Small intestine (tissue), 7 donors: ENCODE measurements at regions not wholly inside any gene's neighbourhood (a gene's known extent, or its start where the extent isn't known, plus 50 kb on each side); places are given as distances from the start of the nearest gene placed in this dataset.

ENCODE experiments used
- DNase-seq, 2 donors: peaks; one replicate each; pipeline versions ENCODE4 v3.0.0 to v3.0.0-alpha.2; 2013
- FAIRE-seq: peaks from 2 replicates; lab custom pipeline; 2012; peaks lifted over from hg19 to GRCh38; lab: Jason Lieb, UNC
- H3K27ac ChIP-seq, 3 donors: one replicate each; pipeline ENCODE4 v1.5.1; 2013; ENCODE audit warnings: low read length in 2 of 3, mild to moderate bottlenecking in 2 of 3, control low read depth in 1 of 3, inconsistent platforms in 1 of 3, low read depth in 1 of 3, moderate library complexity in 1 of 3
- H3K27me3 ChIP-seq, 3 donors: one replicate each; pipeline ENCODE4 v1.6.1; 2013; ENCODE audit warnings: low read length in 3 of 3, inconsistent platforms in 1 of 3; ENCODE audit not compliant: control insufficient read depth in 3 of 3, insufficient read depth in 3 of 3
- H3K36me3 ChIP-seq, 3 donors: one replicate each; pipeline ENCODE4 v1.6.1; 2013; ENCODE audit warnings: low read length in 3 of 3, inconsistent platforms in 1 of 3, low read depth in 1 of 3, mild to moderate bottlenecking in 1 of 3, moderate library complexity in 1 of 3; ENCODE audit not compliant: control insufficient read depth in 3 of 3, insufficient read depth in 2 of 3
- H3K4me1 ChIP-seq, 3 donors: one replicate each; pipeline ENCODE4 v1.6.1; 2013; ENCODE audit warnings: low read length in 2 of 3, inconsistent platforms in 1 of 3, low read depth in 1 of 3, mild to moderate bottlenecking in 1 of 3, moderate library complexity in 1 of 3; ENCODE audit not compliant: control insufficient read depth in 3 of 3, insufficient read depth in 2 of 3
- H3K4me3 ChIP-seq, 3 donors: one replicate each; pipeline ENCODE4 v1.5.1; 2013; ENCODE audit warnings: low read length in 3 of 3, control low read depth in 1 of 3, inconsistent platforms in 1 of 3, low read depth in 1 of 3, mild to moderate bottlenecking in 1 of 3, moderate library complexity in 1 of 3
- H3K9me3 ChIP-seq, 2 donors: one replicate each; pipeline ENCODE4 v1.6.1; 2013; ENCODE audit warnings: low read depth in 1 of 2, low read length in 1 of 2; ENCODE audit not compliant: control insufficient read depth in 2 of 2, insufficient read depth in 1 of 2
- WGBS, 3 donors: extraction: QIAGEN DNeasy Blood & Tissue Kit; methylation state at CpG; one replicate each; pipeline ENCODE4 v1.1.7; 2013; 5-methylcytosine and 5-hydroxymethylcytosine counted together
- donor health status: healthy with polysubstance abuse.
- donor health status: control.
- donor health status: control.
- donor health status: Bipolar disorder and iron deficiency.
- donor health status: healthy.

DNA sequence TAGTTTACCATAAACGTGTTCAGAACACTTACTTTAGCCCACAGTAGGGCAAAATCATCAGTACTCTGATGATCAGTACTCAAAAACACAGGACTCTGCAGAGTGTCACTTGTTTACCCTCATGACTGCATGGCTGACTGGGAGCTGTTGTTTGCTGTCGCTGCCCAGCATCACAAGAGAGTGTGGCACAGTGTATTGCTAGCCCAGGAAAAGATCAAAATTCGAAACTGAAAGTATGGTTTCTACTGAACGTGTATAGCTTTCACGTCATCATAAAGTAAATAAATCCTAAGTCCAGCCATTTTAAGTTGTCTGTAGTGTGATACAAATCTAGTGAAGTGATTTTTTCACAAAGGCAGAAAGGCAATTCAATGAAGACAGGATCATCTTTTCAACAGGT is 184.6 kb downstream of the RAMP3 start:
- H3K27me3 ChIP-seq, result no peaks in the 10 kb centered on the region
- peak; percentile 2 to 35 for DNase-seq
- 10 to 36% (median 21%) methylated on average over 5 of the region's 5 CpGs for WGBS, 3 donors
- H3K27ac ChIP-seq, result no peak overlapping the region
- no peaks in the 10 kb centered on the region for H3K4me1 ChIP-seq
- no peaks in the 10 kb centered on the region for H3K9me3 ChIP-seq
- no peaks in the 10 kb centered on the region for H3K36me3 ChIP-seq
- H3K4me3 ChIP-seq, result no peak overlapping the region
- FAIRE-seq, result no peak

DNA sequence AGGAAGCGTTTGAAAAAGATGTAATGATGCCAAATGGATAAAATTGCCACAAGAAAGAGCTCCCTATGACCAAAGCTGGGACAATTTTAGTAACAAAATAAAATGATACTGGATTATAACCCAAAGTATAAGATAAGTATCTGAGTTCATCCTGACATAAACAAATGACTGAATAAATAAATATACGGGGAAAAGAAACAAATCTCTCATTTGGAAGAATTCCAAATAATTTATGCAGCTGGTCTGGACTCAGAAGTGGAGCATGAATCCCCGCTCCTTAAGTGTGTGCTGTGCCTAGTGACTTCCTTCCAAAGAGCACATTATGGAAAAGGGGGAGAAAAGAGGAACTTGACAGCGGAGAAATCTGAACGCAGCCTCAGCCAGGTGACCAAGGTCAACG is 186.2 kb downstream of the RAMP3 start:
- H3K27me3 ChIP-seq, result no peaks in the 10 kb centered on the region
- DNase-seq, result no peak
- H3K36me3 ChIP-seq, result no peaks in the 10 kb centered on the region
- no peak for FAIRE-seq
- 29 to 42% (median 30%) methylated on average over 6 of the region's 6 CpGs for WGBS, 3 donors
- no peak overlapping the region for H3K4me3 ChIP-seq
- no peak overlapping the region for H3K27ac ChIP-seq
- H3K4me1 ChIP-seq, result no peaks in the 10 kb centered on the region
- H3K9me3 ChIP-seq, result no peaks in the 10 kb centered on the region

- WGBS, 3 donors, result 53 to 60% (median 59%) methylated on average over 2 of the region's 2 CpGs
- Histone ChIP-seq H3K4me1 (no peaks in the 10 kb centered on the region), H3K36me3 (no peaks in the 10 kb centered on the region), H3K27me3 (no peaks in the 10 kb centered on the region), H3K27ac (no peak overlapping the region), H3K9me3 (no peaks in the 10 kb centered on the region), H3K4me3 (no peak overlapping the region)
- FAIRE-seq (no peak), DNase-seq (no peak)
Observed at GRCh38 chr7:45347804-45348203, 190.2 kb downstream of the RAMP3 start.

DNA sequence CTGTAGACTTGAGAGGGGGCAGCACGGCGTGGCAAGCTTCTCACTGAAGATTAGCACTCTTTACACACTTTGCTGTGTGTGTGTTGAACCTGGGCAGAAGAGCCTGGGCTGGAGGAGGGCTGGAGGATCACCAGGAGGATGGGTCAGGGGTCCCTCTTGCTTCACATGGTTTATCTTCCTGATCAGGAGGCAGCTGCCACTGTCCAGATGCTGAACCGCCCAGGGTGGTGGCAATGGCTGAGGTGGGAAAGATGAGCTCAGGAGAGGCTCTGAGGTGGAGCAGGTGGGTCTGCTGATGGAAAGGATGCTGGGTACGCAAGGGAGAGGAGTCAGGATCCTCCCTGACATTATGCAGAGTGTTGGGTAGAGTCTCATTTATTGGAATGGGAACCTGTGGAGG is 191.5 kb downstream of the RAMP3 start:
- Histone ChIP-seq H3K4me3 (no peak overlapping the region), H3K27me3 (no peaks in the 10 kb centered on the region), H3K9me3 (no peaks in the 10 kb centered on the region), H3K36me3 (no peaks in the 10 kb centered on the region), H3K4me1 (no peaks in the 10 kb centered on the region), H3K27ac (no peak overlapping the region)
- 63 to 86% (median 82%) methylated on average over 4 of the region's 4 CpGs for WGBS, 3 donors
- DNase-seq (no peak), FAIRE-seq (no peak)

GRCh38 chr7:45350896-45351295 is 193.3 kb downstream of the RAMP3 start:
- 91 to 93% (median 91%) methylated on average over 3 of the region's 3 CpGs for WGBS, 3 donors
- Histone ChIP-seq H3K4me1 (no peaks in the 10 kb centered on the region), H3K9me3 (no peaks in the 10 kb centered on the region), H3K36me3 (no peaks in the 10 kb centered on the region), H3K27ac (no peak overlapping the region), H3K4me3 (no peak overlapping the region), H3K27me3 (no peaks in the 10 kb centered on the region)
- DNase-seq (no peak), FAIRE-seq (no peak)

GRCh38 chr7:45358287-45358686 is 200.7 kb downstream of the RAMP3 start:
- Histone ChIP-seq H3K9me3 (no peaks in the 10 kb centered on the region), H3K27me3 (no peaks in the 10 kb centered on the region), H3K36me3 (no peaks in the 10 kb centered on the region), H3K4me3 (no peak overlapping the region), H3K4me1 (no peaks in the 10 kb centered on the region), H3K27ac (no peak overlapping the region)
- FAIRE-seq (no peak), DNase-seq (no peak)
- WGBS, 3 donors, result 88 to 91% (median 89%) methylated on average over 3 of the region's 3 CpGs

DNA sequence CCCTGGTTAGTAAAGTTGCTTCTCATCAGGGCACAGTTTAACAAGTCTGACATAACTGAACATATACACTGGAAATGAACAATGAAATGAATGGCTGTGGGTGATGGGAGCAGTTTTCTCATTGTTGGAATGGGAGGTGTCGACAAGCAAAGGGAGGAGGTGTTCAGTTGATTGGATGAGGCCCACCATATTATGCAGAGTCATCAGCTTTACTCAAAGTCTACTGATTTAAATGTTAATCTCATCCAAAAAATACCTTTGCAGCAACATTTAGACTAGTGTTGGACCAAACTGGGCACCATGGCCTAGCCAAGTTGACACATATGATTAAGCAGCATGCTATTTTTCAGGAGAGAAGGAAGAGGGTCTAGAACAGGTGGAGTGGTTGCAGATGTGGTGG is 201.7 kb downstream of the RAMP3 start:
- Histone ChIP-seq H3K9me3 (no peaks in the 10 kb centered on the region), H3K4me3 (no peak overlapping the region), H3K27me3 (no peaks in the 10 kb centered on the region), H3K36me3 (no peaks in the 10 kb centered on the region), H3K4me1 (no peaks in the 10 kb centered on the region), H3K27ac (no peak overlapping the region)
- WGBS, 3 donors, result 50 to 72% (median 63%) methylated on average over 1 of the region's 1 CpG
- DNase-seq, result no peak
- FAIRE-seq, result no peak

GRCh38 chr7:45359776-45360175 is 202.2 kb downstream of the RAMP3 start:
- Histone ChIP-seq H3K27ac (no peak overlapping the region), H3K36me3 (no peaks in the 10 kb centered on the region), H3K9me3 (no peaks in the 10 kb centered on the region), H3K27me3 (no peaks in the 10 kb centered on the region), H3K4me3 (no peak overlapping the region), H3K4me1 (no peaks in the 10 kb centered on the region)
- FAIRE-seq (no peak), DNase-seq (no peak)
- WGBS, 3 donors, result 85 to 91% (median 85%) methylated on average over 4 of the region's 4 CpGs

- WGBS, 3 donors, result 38 to 55% (median 42%) methylated on average over 7 of the region's 7 CpGs
- Histone ChIP-seq H3K4me1 (no peaks in the 10 kb centered on the region), H3K27me3 (no peaks in the 10 kb centered on the region), H3K9me3 (no peaks in the 10 kb centered on the region), H3K36me3 (no peaks in the 10 kb centered on the region), H3K27ac (no peak overlapping the region), H3K4me3 (no peak overlapping the region)
- FAIRE-seq (no peak), DNase-seq (no peak)
Observed at GRCh38 chr7:45363669-45364068, 206.1 kb downstream of the RAMP3 start.
